Stomach (tissue), 4 donors: ENCODE measurements at regions not wholly inside any gene's neighbourhood (a gene's known extent, or its start where the extent isn't known, plus 50 kb on each side); places are given as distances from the start of the nearest gene placed in this dataset.

ENCODE experiments used
- POLR2A ChIP-seq, 4 donors: fragments of 450-650 bp; IDR thresholded peaks; one replicate each; pipeline ENCODE4 v1.6.1; 2016; ENCODE audit warnings: antibody characterized with exemption in 4 of 4, control low read depth in 2 of 4, mild to moderate bottlenecking in 1 of 4, moderate library complexity in 1 of 4
- TF ChIP-seq, protein P1 (sequence below), 7 experiments: fragments of 450-650 bp in 4 of 7; fragments of 200-600 bp in 3 of 7; sonication (generic) in 3 of 7; IDR thresholded peaks; one replicate each; pipeline ENCODE4 v1.5.1; 2016 to 2019; ENCODE audit warnings: antibody characterized with exemption in 7 of 7, control low read depth in 2 of 7, mild to moderate bottlenecking in 1 of 7

DNA sequence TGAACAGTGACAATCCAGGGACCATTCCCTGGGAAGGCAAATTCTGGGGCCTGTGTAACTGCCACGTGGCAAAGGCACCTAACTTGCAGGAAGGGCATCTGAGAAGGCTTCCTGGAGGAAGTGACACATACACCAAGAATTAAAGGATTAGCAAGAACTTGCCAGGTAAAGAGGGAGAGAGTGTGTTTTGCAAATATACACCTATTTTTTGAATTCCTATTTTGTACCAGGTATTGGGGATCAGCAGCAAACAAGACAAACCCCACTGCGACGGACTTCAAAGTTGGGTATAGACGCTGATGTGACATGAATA lies 206.5 kb upstream of the ZMIZ1 start:
- TF ChIP-seq POLR2A (IDR thresholded peaks at IDR 0.05): no peak
- TF ChIP-seq, protein P1, sequence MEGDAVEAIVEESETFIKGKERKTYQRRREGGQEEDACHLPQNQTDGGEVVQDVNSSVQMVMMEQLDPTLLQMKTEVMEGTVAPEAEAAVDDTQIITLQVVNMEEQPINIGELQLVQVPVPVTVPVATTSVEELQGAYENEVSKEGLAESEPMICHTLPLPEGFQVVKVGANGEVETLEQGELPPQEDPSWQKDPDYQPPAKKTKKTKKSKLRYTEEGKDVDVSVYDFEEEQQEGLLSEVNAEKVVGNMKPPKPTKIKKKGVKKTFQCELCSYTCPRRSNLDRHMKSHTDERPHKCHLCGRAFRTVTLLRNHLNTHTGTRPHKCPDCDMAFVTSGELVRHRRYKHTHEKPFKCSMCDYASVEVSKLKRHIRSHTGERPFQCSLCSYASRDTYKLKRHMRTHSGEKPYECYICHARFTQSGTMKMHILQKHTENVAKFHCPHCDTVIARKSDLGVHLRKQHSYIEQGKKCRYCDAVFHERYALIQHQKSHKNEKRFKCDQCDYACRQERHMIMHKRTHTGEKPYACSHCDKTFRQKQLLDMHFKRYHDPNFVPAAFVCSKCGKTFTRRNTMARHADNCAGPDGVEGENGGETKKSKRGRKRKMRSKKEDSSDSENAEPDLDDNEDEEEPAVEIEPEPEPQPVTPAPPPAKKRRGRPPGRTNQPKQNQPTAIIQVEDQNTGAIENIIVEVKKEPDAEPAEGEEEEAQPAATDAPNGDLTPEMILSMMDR (IDR thresholded peaks at IDR 0.05): no peak
